Stimulated activated CD8-positive, alpha-beta memory T cell treated with anti-CD3 and anti-CD28 coated beads, Interleukin-4, amount 100 ng/mL, for 4 hours (primary cell): ENCODE measurements at regions not wholly inside any gene's neighbourhood (a gene's known extent, or its start where the extent isn't known, plus 50 kb on each side); places are given as distances from the start of the nearest gene placed in this dataset.

Experiments
- DNase-seq, 2 donors: peaks; one replicate each; pipeline ENCODE4 v3.0.0-alpha.2; 2020; ENCODE audit warnings: low read depth in 2 of 2, low spot score in 1 of 2

DNA sequence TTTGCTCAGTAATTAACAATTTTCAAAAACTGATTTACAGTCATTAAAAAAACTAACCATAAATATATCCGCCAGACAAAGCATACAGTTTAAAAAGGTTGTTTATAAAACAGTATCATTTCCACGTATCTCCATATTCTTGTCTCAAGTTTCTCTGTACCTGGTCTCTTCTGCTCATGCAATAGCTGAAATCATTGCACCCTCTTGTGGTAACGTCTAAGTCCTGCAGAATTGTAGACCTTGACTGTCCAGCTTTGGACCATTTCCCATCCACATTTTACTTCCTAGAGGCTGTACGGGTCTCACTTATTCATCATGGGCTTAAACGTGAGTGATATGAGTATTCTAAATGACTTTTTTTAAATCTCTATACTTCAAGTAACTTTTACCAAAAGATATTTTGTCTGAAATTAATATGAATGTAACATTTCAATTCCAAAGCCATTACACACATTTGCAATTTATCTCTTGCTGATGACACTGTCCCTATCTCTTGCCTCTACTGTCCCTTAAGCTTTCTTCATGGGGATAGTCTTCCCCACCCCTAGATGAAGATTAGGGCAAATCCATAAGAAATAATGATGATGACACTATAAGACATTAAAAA lies 118.5 kb downstream of the BTC start:
- DNase-seq = no peak

DNA sequence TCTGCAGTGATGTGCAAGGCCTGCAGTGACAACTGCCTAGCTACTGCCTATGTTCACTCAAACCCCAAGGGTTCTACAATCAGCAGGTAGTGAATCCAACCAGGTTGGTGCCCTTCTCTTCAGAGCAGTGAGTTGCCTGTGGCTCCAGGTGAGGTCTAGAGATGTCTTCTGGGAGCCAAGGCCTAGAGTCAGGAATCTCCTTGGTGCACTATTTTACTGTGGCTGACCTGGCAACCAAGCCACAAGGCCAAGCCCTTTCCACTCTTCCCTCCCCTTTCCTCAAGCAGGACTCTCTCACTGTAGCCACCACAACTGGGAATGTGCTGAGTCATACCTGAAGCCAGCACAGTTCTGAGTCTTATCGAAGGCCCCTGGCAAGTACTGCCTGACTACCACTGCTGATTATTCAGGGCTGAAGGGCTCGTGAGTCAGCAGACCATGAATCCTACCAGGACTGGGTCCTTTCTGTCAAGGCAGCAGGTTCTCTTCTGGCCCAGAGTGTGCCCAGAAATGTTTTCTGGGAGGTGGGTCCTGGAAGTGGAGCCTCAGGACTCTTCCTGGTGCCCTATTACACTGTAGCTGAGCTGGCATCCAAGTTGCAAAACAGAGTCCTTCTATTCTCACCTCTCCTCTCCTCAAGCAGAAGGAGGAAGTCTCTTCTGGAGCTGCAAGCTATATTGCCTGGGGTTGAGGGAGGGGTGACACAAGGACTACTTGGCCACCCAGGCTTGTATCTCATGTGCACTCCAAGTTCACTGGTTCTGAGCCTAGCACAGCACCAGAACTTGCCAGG lies 111.6 kb downstream of the BTC start:
- DNase-seq = no peak

DNA sequence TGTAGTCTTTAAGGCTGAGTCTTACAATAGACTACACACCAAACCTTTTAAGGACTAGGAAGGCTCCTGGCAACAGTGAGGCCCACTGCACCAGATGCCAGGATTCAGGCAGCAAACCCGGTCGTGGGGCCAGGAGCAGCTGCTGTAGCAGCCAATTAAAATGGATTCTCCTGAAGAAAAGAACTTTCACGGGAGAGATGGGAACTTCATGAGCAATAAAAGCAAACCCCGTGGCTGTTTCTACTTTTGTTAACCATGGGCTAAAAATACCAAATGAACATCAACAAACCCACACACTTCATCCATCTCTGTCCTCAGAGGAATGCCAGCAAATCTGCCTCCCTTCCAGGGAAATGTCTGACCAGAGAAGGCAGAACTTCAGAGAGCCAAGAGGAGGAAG lies 101.4 kb downstream of the BTC start:
- DNase-seq = no peak
